ENCODE measurements at regions not wholly inside any gene's neighbourhood (a gene's known extent, or its start where the extent isn't known, plus 50 kb on each side); places are given as distances from the start of the nearest gene placed in this dataset.

- TF ChIP-seq, protein P1, sequence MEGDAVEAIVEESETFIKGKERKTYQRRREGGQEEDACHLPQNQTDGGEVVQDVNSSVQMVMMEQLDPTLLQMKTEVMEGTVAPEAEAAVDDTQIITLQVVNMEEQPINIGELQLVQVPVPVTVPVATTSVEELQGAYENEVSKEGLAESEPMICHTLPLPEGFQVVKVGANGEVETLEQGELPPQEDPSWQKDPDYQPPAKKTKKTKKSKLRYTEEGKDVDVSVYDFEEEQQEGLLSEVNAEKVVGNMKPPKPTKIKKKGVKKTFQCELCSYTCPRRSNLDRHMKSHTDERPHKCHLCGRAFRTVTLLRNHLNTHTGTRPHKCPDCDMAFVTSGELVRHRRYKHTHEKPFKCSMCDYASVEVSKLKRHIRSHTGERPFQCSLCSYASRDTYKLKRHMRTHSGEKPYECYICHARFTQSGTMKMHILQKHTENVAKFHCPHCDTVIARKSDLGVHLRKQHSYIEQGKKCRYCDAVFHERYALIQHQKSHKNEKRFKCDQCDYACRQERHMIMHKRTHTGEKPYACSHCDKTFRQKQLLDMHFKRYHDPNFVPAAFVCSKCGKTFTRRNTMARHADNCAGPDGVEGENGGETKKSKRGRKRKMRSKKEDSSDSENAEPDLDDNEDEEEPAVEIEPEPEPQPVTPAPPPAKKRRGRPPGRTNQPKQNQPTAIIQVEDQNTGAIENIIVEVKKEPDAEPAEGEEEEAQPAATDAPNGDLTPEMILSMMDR (IDR thresholded peaks at IDR 0.05): no peak
- no peak for TF ChIP-seq EP300 (IDR thresholded peaks at IDR 0.05)
- TF ChIP-seq POLR2AphosphoS5 (IDR thresholded peaks at IDR 0.05): no peak
- no peak for TF ChIP-seq POLR2A (IDR thresholded peaks at IDR 0.05; ENCODE audit: low read depth)
Measured at GRCh38 chr2:175536059-175536458, 354.5 kb upstream of the ATP5MC3 start.

All from esophagus muscularis mucosa (tissue), 4 donors.